ENCODE measurements at regions not wholly inside any gene's neighbourhood (a gene's known extent, or its start where the extent isn't known, plus 50 kb on each side); places are given as distances from the start of the nearest gene placed in this dataset.

DNA sequence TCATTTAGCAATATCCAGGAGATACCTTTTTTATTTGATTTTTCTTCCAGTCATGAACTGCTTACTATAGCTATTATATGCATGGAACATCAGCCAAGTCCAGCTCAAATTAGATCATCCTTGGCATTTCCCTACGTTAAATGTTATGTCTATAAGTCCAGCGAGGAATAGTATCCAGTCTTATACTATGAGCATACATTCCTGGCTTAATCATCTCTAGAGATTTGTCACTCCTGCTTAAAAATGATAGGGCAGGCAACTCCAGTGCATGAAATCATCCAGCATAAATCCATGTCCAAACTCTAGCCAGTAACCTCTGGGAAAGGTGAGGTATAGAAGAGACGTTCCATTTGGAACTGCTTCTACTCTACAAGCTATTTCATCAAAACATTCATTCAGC is 126.7 kb upstream of the VCX2 start:
- Histone ChIP-seq H2AK5ac (ENCODE audit: low read depth, low read length) (no peak overlapping the region), H3K56ac (replicated peaks; ENCODE audit: insufficient read length, low read depth, low read length) (no peak overlapping the region), H2BK20ac (ENCODE audit: low read length) (no peak overlapping the region), H3K79me1 (ENCODE audit: low read depth, low read length) (no peaks in the 10 kb centered on the region), H3K23me2 (ENCODE audit: low read depth, low read length) (no peaks in the 10 kb centered on the region), H3K79me2 (ENCODE audit: control insufficient read depth in 1 of 2, insufficient read depth in 2 of 2, low read length in 2 of 2) (no peaks in the 10 kb centered on the region), H3K4me2 (ENCODE audit: insufficient read depth in 1 of 2, low read depth in 2 of 2, low read length in 2 of 2) (no peak overlapping the region), H4K5ac (ENCODE audit: insufficient read length, low read depth, low read length) (no peak overlapping the region), H2BK120ac (replicated peaks; ENCODE audit: low read depth, low read length) (no peak overlapping the region), H2BK5ac (ENCODE audit: low read depth, low read length) (no peak overlapping the region), H2AFZ (ENCODE audit: low read length) (no peak overlapping the region), H3K27ac (ENCODE audit: low read depth, low read length) (no peak overlapping the region), H2BK15ac (ENCODE audit: low read length) (no peak overlapping the region), H3K18ac (ENCODE audit: extremely low read depth, low read length) (no peak overlapping the region), H4K20me1 (replicated peaks in 1 of 2; ENCODE audit: control insufficient read depth in 1 of 2, insufficient read depth in 2 of 2, low read length in 2 of 2) (no peaks in the 10 kb centered on the region), H3K4me3 (ENCODE audit: extremely low read depth in 1 of 4, insufficient read depth in 2 of 4, low read depth in 3 of 4, low read length in 4 of 4) (no peak overlapping the region), H3K9ac (replicated peaks in 1 of 4; ENCODE audit: extremely low read depth in 1 of 4, low read depth in 3 of 4, low read length in 3 of 4) (no peak overlapping the region), H3K27me3 (replicated peaks in 1 of 4; ENCODE audit: control insufficient read depth in 3 of 4, extremely low read depth in 1 of 4, insufficient read depth in 3 of 4, low read length in 3 of 4) (no peaks in the 10 kb centered on the region), H4K91ac (replicated peaks; ENCODE audit: insufficient read length, low read length) (no peak overlapping the region), H4K8ac (ENCODE audit: extremely low read depth, insufficient read depth, low read length) (no peak overlapping the region), H3K4me1 (replicated peaks in 1 of 4; ENCODE audit: control insufficient read depth in 3 of 4, insufficient read depth in 4 of 4, low read length in 3 of 4) (no peaks in the 10 kb centered on the region; a peak in 1 of 7 replicates), H2BK12ac (ENCODE audit: low read depth, low read length) (no peak overlapping the region), H3K36me3 (ENCODE audit: control insufficient read depth in 2 of 4, insufficient read depth in 4 of 4, low read length in 3 of 4) (no peaks in the 10 kb centered on the region), H3K4ac (replicated peaks; ENCODE audit: insufficient read length, low read depth, low read length) (no peak overlapping the region), H3K9me3 (ENCODE audit: insufficient read depth in 2 of 2, low read depth in 1 of 2, low read length in 1 of 2) (no peaks in the 10 kb centered on the region), H3K23ac (ENCODE audit: insufficient read length) (no peak overlapping the region), H3K14ac (ENCODE audit: insufficient read length) (no peak overlapping the region)
- FAIRE-seq (no peak), DNase-seq (ENCODE audit: low read depth in 1 of 2, low spot score in 2 of 2) (no peak)
- 92% methylated on average over 3 of the region's 3 CpGs; no CpG with 5 or more reads in 1 of the 2 experiments for WGBS, 2 experiments (ENCODE audit: extremely low coverage in 1 of 2, insufficient coverage in 1 of 2, insufficient read length in 1 of 2, insufficient replicate concordance in 2 of 2, low coverage in 1 of 2, low lambda C conversion rate in 2 of 2, missing lambda C conversion rate in 1 of 2)
- CTCF ChIA-PET (ENCODE audit: partially characterized antibody): interaction anchor here (0.7 kb wide), 1 partner anchor 19 kb away, joined by 3 read pairs; no protein-coding TSS in a partner anchor
- TF ChIP-seq TBP (IDR thresholded peaks at IDR 0.05; ENCODE audit: low read depth, low read length) (no peak), USF2 (IDR thresholded peaks at IDR 0.05; ENCODE audit: low read length) (no peak), BRCA1 (IDR thresholded peaks at IDR 0.05; ENCODE audit: low read depth, low read length) (no peak), POU5F1 (IDR thresholded peaks at IDR 0.05; ENCODE audit: low read depth, low read length) (no peak), RAD21 (IDR thresholded peaks at IDR 0.05 in 1 of 2, conservative IDR thresholded peaks at IDR 0.05 in 1 of 2; ENCODE audit: low read depth in 2 of 2, low read length in 2 of 2) (no peak), SP4 (IDR thresholded peaks at IDR 0.05; ENCODE audit: low read length) (no peak)
- POLR2A ChIA-PET (ENCODE audit: partially characterized antibody): no interaction called here
